Astrocyte (in vitro differentiated cells and primary cell): ENCODE measurements at regions not wholly inside any gene's neighbourhood (a gene's known extent, or its start where the extent isn't known, plus 50 kb on each side); places are given as distances from the start of the nearest gene placed in this dataset.

Experiments
- EZH2 ChIP-seq: IDR thresholded peaks from 2 replicates; pipeline ENCODE4 v1.6.1; 2012; ENCODE audit warnings: mild to moderate bottlenecking, low read length, inconsistent platforms; ENCODE audit not compliant: insufficient read depth
- TF ChIP-seq, protein P1 (sequence below): IDR thresholded peaks from 2 replicates; pipeline ENCODE4 v1.5.1; 2011; ENCODE audit warnings: low read depth, mild to moderate bottlenecking, inconsistent platforms, low read length, moderate library complexity; ENCODE audit not compliant: insufficient read depth

DNA sequence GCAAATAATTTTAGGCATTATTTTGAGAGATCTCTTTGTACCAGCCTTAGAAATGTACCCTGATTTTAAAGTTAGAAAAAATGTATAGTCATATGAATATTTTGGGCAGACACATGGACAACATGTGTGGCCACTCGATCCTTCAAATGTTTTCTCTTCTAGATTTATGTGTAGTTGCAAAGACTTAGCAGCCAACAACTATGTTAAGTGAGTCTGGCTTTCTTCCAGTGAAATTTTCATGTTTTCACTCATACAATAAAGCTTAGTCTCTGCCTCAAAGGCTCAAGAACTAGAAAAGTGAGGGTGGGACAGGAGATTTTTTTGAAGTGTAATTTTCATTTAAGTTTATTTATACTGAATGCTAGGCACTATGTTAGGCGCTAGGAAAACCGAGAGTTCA, 207.7 kb upstream of the DACH1 start:
- TF ChIP-seq, protein P1, sequence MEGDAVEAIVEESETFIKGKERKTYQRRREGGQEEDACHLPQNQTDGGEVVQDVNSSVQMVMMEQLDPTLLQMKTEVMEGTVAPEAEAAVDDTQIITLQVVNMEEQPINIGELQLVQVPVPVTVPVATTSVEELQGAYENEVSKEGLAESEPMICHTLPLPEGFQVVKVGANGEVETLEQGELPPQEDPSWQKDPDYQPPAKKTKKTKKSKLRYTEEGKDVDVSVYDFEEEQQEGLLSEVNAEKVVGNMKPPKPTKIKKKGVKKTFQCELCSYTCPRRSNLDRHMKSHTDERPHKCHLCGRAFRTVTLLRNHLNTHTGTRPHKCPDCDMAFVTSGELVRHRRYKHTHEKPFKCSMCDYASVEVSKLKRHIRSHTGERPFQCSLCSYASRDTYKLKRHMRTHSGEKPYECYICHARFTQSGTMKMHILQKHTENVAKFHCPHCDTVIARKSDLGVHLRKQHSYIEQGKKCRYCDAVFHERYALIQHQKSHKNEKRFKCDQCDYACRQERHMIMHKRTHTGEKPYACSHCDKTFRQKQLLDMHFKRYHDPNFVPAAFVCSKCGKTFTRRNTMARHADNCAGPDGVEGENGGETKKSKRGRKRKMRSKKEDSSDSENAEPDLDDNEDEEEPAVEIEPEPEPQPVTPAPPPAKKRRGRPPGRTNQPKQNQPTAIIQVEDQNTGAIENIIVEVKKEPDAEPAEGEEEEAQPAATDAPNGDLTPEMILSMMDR = no peak
- no peak for TF ChIP-seq EZH2
